Astrocyte of the spinal cord (primary cell): ENCODE measurements at regions not wholly inside any gene's neighbourhood (a gene's known extent, or its start where the extent isn't known, plus 50 kb on each side); places are given as distances from the start of the nearest gene placed in this dataset.

Experiments
- DNase-seq: peaks from one replicate; pipeline ENCODE4 v3.0.0; 2011; ENCODE audit warnings: low read depth, low spot score
- H3K4me3 ChIP-seq: 2 replicates; pipeline ENCODE4 v1.5.1; 2011; ENCODE audit warnings: low read depth, mild to moderate bottlenecking, low read length, moderate library complexity
- CTCF ChIP-seq: IDR thresholded peaks from 2 replicates; pipeline ENCODE4 v1.5.1; 2012; ENCODE audit warnings: low read depth, mild to moderate bottlenecking, low read length, inconsistent platforms
- in situ Hi-C: cut with HindIII; loops from 2 replicates; pipeline ENCODE4 v1.10.0; 2017; ENCODE audit warnings: low sequenced_read_pairs

GRCh38 chrX:7286168-7286837, 138.3 kb upstream of the PUDP start:
- no peak overlapping the region for H3K4me3 ChIP-seq
- no peak for DNase-seq
- no peak for TF ChIP-seq CTCF
- in situ Hi-C loops, result no loop called here

GRCh38 chrX:7285765-7286164, 137.8 kb upstream of the PUDP start:
- in situ Hi-C loops, result no loop called here
- no peak overlapping the region for H3K4me3 ChIP-seq
- no peak for DNase-seq
- no peak for TF ChIP-seq CTCF

GRCh38 chrX:7283741-7284140, 135.8 kb upstream of the PUDP start:
- in situ Hi-C loops, result no loop called here
- DNase-seq, result no peak
- TF ChIP-seq CTCF, result no peak
- no peak overlapping the region for H3K4me3 ChIP-seq

- in situ Hi-C loops, result no loop called here
- no peak for DNase-seq
- no peak for TF ChIP-seq CTCF
- no peak overlapping the region for H3K4me3 ChIP-seq
These were observed 132.6 kb upstream of the PUDP start for GRCh38 chrX:7280520-7280919.

GRCh38 chrX:7272346-7272745, 124.4 kb upstream of the PUDP start:
- no peak for DNase-seq
- H3K4me3 ChIP-seq, result no peak overlapping the region
- in situ Hi-C loops, result no loop called here
- no peak for TF ChIP-seq CTCF

GRCh38 chrX:7270933-7271332, 123.0 kb upstream of the PUDP start:
- no peak for TF ChIP-seq CTCF
- no peak for DNase-seq
- H3K4me3 ChIP-seq, result no peak overlapping the region
- in situ Hi-C loops, result no loop called here
